T-helper 17 cell (primary cell): ENCODE measurements at regions not wholly inside any gene's neighbourhood (a gene's known extent, or its start where the extent isn't known, plus 50 kb on each side); places are given as distances from the start of the nearest gene placed in this dataset.
A peak's percentile ranks its signal among the peaks of the same experiment; 100 is the strongest.

Experiments used
- ATAC-seq: fragments of 150-1000 bp; cut with Tn5 transposase; 2 replicates; pipeline ENCODE4 v1.10.0; 2021; ENCODE audit warnings: mild to moderate bottlenecking, moderate library complexity
- DNase-seq, 3 donors: peaks; one replicate each; pipeline versions ENCODE4 v3.0.0 to v3.0.0-alpha.2; 2020 to 2021
- H3K9me3 ChIP-seq: one replicate; pipeline ENCODE4 v1.7.0; 2013; ENCODE audit warnings: low read length, mild to moderate bottlenecking; ENCODE audit not compliant: control insufficient read depth, poor library complexity, severe bottlenecking
- H3K27ac Mint-ChIP-seq: one replicate; pipeline ENCODE4 v1.8.0; 2022; ENCODE audit warnings: mild to moderate bottlenecking, moderate library complexity, mixed read lengths
- H3K27me3 Mint-ChIP-seq: one replicate; pipeline ENCODE4 v1.8.0; 2022; ENCODE audit warnings: mixed read lengths
- H3K36me3 Mint-ChIP-seq: one replicate; pipeline ENCODE4 v1.8.0; 2022; ENCODE audit warnings: low read depth, mixed read lengths
- H3K4me1 Mint-ChIP-seq: one replicate; pipeline ENCODE4 v1.8.0; 2022; ENCODE audit warnings: mild to moderate bottlenecking, mixed read lengths
- H3K4me3 Mint-ChIP-seq: one replicate; pipeline ENCODE4 v1.8.0; 2022; ENCODE audit warnings: mild to moderate bottlenecking, moderate library complexity, mixed read lengths

DNA sequence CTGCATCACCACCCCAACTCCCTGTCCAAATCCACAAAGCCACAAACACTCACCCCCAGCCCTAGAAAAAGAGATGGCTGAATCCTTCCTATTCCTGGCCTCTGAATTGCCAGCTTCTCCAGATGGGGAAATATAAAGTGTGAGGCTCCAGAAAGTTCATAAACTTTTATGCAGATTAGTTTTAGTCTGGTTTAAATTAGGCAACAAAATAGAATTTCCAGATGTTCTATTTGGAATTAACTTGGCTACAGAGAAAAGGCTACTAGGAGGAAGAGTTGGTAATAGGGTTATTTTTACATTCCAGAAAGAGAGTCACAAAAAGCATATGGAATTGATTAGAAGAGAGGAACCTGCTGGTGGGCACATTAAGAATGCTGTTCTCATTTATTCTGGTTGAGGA, 56.0 kb downstream of the EN1 start:
- no peaks in the 10 kb centered on the region for H3K9me3 ChIP-seq
- no peak for ATAC-seq
- H3K4me3 Mint-ChIP-seq: no peak overlapping the region
- H3K27me3 Mint-ChIP-seq: peaks cover 56% of the 10 kb centered on the region
- H3K36me3 Mint-ChIP-seq: no peaks in the 10 kb centered on the region
- DNase-seq: no peak
- no peak overlapping the region for H3K27ac Mint-ChIP-seq
- peaks cover 2% of the 10 kb centered on the region for H3K4me1 Mint-ChIP-seq

- no peak overlapping the region for H3K4me3 Mint-ChIP-seq
- peaks cover 2% of the 10 kb centered on the region for H3K4me1 Mint-ChIP-seq
- DNase-seq (no peak), ATAC-seq (no peak)
- H3K27ac Mint-ChIP-seq: no peak overlapping the region
- H3K9me3 ChIP-seq: no peaks in the 10 kb centered on the region
- H3K27me3 Mint-ChIP-seq: peaks cover 66% of the 10 kb centered on the region
- H3K36me3 Mint-ChIP-seq: no peaks in the 10 kb centered on the region
Observed at GRCh38 chr2:118786746-118787145, 60.7 kb downstream of the EN1 start.

- no peak for ATAC-seq
- Mint-ChIP-seq H3K27ac (no peak overlapping the region), H3K36me3 (no peaks in the 10 kb centered on the region), H3K4me1 (no peaks in the 10 kb centered on the region), H3K27me3 (peaks cover 59% of the 10 kb centered on the region), H3K4me3 (no peak overlapping the region)
- no peak for DNase-seq
- no peaks in the 10 kb centered on the region for H3K9me3 ChIP-seq
Observed at GRCh38 chr2:118784860-118785259, 62.6 kb downstream of the EN1 start.

DNA sequence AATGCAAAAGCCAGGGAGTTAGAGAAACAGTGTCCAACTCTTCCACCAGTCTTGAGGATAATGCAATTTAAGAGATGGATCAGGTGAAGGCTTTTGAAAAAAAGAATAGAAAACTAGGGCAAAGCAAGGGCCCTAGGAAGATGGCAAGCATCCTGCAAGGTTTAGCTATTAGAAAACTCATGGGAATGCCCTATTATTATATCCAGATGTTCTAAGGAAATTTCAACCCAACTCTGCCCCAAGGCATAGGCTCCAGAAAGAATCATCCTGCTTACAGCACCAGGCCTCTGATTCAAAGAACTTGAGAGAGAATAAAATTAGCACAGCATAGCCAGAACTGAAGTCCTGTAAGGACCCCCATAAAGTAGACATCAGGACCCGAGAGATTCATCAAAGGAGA, 68.1 kb downstream of the EN1 start:
- no peak overlapping the region for H3K4me3 Mint-ChIP-seq
- no peaks in the 10 kb centered on the region for H3K9me3 ChIP-seq
- H3K27me3 Mint-ChIP-seq: peaks cover 56% of the 10 kb centered on the region
- ATAC-seq (no peak), DNase-seq (no peak)
- peaks cover 2% of the 10 kb centered on the region for H3K4me1 Mint-ChIP-seq
- no peak overlapping the region for H3K27ac Mint-ChIP-seq
- H3K36me3 Mint-ChIP-seq: no peaks in the 10 kb centered on the region

GRCh38 chr2:118774458-118775133, 72.9 kb downstream of the EN1 start:
- Mint-ChIP-seq H3K27me3 (peaks cover 70% of the 10 kb centered on the region), H3K36me3 (peaks cover 2% of the 10 kb centered on the region), H3K27ac (no peak overlapping the region), H3K4me1 (peaks cover 2% of the 10 kb centered on the region), H3K4me3 (peak overlapping the region; percentile 69)
- ATAC-seq: no peak
- H3K9me3 ChIP-seq: no peaks in the 10 kb centered on the region
- no peak for DNase-seq

- ATAC-seq: no peak
- Mint-ChIP-seq H3K4me1 (peaks cover 2% of the 10 kb centered on the region), H3K4me3 (no peak overlapping the region), H3K27me3 (peaks cover 76% of the 10 kb centered on the region), H3K27ac (no peak overlapping the region), H3K36me3 (peaks cover 2% of the 10 kb centered on the region)
- no peak for DNase-seq
- H3K9me3 ChIP-seq: no peaks in the 10 kb centered on the region
Observed at GRCh38 chr2:118773826-118774225, 73.6 kb downstream of the EN1 start.

GRCh38 chr2:118772487-118773200, 74.8 kb downstream of the EN1 start:
- no peak for DNase-seq
- Mint-ChIP-seq H3K4me3 (no peak overlapping the region), H3K27me3 (peaks cover 71% of the 10 kb centered on the region), H3K4me1 (peaks cover 2% of the 10 kb centered on the region), H3K27ac (no peak overlapping the region), H3K36me3 (peaks cover 2% of the 10 kb centered on the region)
- H3K9me3 ChIP-seq: no peaks in the 10 kb centered on the region
- ATAC-seq: no peak

DNA sequence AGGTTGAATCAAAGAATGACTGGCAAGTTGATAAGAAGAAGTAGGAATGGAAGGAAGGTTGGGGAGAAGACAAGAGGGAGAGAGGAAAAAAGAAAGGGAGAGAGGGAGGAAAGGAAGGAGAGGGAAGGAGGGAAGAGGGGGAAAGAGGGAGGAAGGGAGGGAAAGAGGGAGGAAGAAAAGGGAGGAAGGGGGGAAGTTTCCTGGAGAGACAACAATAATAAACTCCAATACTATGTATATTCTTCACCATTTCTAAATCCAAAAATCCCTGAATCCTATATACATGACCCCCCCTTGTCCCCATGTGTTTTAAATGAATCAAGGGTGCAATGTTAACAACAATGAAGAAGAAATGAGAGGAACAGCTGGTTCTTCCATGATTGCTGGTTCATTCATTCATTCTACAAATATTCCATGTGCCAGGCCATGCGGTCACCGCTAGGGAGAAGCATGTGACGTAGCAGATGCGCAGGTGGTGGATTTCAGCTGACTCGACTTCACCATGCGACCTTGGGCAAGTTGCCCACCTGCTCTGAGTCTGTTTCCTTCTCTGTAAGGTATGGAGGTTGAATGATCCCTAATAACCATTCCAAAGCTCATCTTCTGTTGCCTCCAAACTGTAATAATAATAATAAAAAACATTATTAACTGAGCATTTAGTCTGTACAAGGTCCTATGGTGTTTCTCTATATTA, 77.6 kb downstream of the EN1 start:
- Mint-ChIP-seq H3K4me1 (no peaks in the 10 kb centered on the region), H3K27me3 (peaks cover 74% of the 10 kb centered on the region)

DNA sequence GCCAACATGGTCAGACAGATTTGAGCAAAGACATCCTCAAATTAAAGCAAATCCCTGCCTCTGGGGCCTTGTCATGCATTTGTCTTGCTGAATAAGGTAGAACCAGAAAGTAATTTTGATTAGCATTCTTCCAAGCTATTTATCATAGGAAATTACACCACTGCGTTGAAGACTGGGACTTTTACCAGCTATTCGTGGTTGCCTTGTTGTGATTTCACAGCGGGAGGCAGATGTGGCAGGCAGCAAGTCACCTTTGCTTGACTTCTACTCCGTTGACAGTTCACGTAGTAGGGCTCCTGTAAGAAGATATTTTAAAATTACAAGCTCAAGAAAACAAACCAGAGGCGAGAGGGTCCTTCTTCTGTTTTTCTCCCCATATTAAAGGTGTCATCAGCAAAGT, 80.6 kb downstream of the EN1 start:
- H3K4me1 Mint-ChIP-seq: no peaks in the 10 kb centered on the region
- DNase-seq (no peak), ATAC-seq (no peak)
- peaks cover 72% of the 10 kb centered on the region for H3K27me3 Mint-ChIP-seq
- H3K36me3 Mint-ChIP-seq: no peaks in the 10 kb centered on the region
- no peaks in the 10 kb centered on the region for H3K9me3 ChIP-seq
- H3K27ac Mint-ChIP-seq: no peak overlapping the region
- no peak overlapping the region for H3K4me3 Mint-ChIP-seq

More for the DNA sequence above, 77.6 kb downstream of the EN1 start:
- peaks cover 2% of the 10 kb centered on the region for H3K36me3 Mint-ChIP-seq
- H3K27ac Mint-ChIP-seq: no peak overlapping the region
- no peaks in the 10 kb centered on the region for H3K9me3 ChIP-seq
- no peak overlapping the region for H3K4me3 Mint-ChIP-seq
- DNase-seq (no peak), ATAC-seq (no peak)

GRCh38 chr2:118764855-118765254, 82.6 kb downstream of the EN1 start:
- DNase-seq (no peak), ATAC-seq (no peak)

GRCh38 chr2:118763797-118764196, 83.7 kb downstream of the EN1 start:
- no peak overlapping the region for H3K27ac Mint-ChIP-seq
- no peaks in the 10 kb centered on the region for H3K36me3 Mint-ChIP-seq
- ATAC-seq: no peak

More at GRCh38 chr2:118764855-118765254, 82.6 kb downstream of the EN1 start:
- Mint-ChIP-seq H3K4me1 (no peaks in the 10 kb centered on the region), H3K27ac (no peak overlapping the region), H3K36me3 (no peaks in the 10 kb centered on the region), H3K27me3 (peaks cover 59% of the 10 kb centered on the region), H3K4me3 (no peak overlapping the region)
- H3K9me3 ChIP-seq: no peaks in the 10 kb centered on the region

DNA sequence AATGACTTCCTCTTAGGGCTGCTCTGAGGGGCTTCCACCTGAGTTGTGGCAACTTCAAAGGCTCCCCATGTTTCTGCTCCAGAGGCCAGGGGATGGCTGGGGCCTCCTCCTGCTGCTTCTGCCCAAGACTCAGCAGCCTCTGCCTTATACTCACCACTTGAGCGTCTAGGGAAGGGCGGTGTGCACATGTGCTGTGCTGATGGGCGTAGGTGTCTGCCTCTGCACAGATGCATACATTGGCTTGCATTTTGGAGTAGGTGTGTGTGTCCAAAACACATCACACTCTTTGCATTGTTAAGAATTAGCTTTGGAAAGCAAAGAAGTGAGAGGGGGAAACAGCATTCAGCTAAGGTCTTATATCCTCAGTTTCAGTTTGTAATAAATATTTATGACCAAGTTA, 85.2 kb downstream of the EN1 start:
- Mint-ChIP-seq H3K4me1 (no peaks in the 10 kb centered on the region), H3K27ac (no peak overlapping the region), H3K27me3 (peaks cover 67% of the 10 kb centered on the region), H3K4me3 (no peak overlapping the region), H3K36me3 (no peaks in the 10 kb centered on the region)
- no peaks in the 10 kb centered on the region for H3K9me3 ChIP-seq
- DNase-seq (no peak), ATAC-seq (no peak)

More at GRCh38 chr2:118763797-118764196, 83.7 kb downstream of the EN1 start:
- Mint-ChIP-seq H3K27me3 (peaks cover 63% of the 10 kb centered on the region), H3K4me3 (no peak overlapping the region), H3K4me1 (no peaks in the 10 kb centered on the region)
- H3K9me3 ChIP-seq: no peaks in the 10 kb centered on the region
- no peak for DNase-seq

DNA sequence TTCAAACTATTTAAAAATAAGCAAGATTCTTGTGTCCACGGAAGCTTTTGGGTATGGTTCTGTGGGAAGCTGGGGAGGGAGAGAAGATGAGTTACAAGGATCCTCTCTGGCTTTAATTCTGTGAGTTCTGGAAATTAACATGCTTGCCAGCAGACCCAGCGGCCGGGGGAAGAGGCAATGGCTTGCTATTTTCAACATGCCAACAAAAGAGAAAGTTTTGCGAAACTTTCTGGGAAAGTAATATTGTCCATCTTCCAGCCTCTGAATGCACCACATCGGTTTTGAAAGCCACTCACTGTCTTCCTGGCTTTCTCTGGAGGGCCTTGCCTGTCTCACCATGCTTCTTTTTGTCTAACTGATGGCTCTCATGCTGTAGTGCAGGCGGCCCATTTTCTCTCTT, 85.7 kb downstream of the EN1 start:
- H3K4me1 Mint-ChIP-seq: no peaks in the 10 kb centered on the region

More for the DNA sequence above, 85.7 kb downstream of the EN1 start:
- no peak for DNase-seq
- no peak overlapping the region for H3K4me3 Mint-ChIP-seq
- H3K36me3 Mint-ChIP-seq: no peaks in the 10 kb centered on the region
- H3K9me3 ChIP-seq: no peaks in the 10 kb centered on the region
- H3K27me3 Mint-ChIP-seq: peaks cover 69% of the 10 kb centered on the region
- no peak overlapping the region for H3K27ac Mint-ChIP-seq
- ATAC-seq: no peak
